ENCODE measurements at regions not wholly inside any gene's neighbourhood (a gene's known extent, or its start where the extent isn't known, plus 50 kb on each side); places are given as distances from the start of the nearest gene placed in this dataset.

DNA sequence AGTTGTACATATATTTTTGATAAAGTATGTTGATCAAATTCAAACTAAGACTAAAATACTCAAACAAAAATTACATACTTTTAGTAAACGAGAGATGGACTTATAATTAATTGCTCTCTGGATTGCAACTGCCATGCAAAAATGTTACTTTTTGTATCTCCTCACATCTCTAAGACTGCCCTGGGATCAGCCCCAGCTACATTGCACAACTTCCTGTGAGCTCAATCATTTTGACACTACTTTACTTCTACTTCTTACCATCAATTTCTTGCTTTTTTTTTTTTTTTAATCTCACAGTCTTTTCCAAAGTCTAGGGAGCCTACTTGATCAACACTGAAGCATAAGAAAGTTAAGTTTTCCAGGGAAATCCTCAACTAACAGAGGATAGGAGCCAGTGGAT, 506.0 kb upstream of the CDH10 start (continued):
- no peak for TF ChIP-seq SIX5 (IDR thresholded peaks at IDR 0.05; ENCODE audit: low read depth, low read length)
- no peak for TF ChIP-seq EGR1 (IDR thresholded peaks at IDR 0.05; ENCODE audit: borderline replicate concordance, low read depth, low read length)
- no peak for TF ChIP-seq TAF1 (IDR thresholded peaks at IDR 0.05; ENCODE audit: low read depth, low read length)

Data from H1 (cell line).